Kidney (tissue), 13 donors: ENCODE measurements at regions not wholly inside any gene's neighbourhood (a gene's known extent, or its start where the extent isn't known, plus 50 kb on each side); places are given as distances from the start of the nearest gene placed in this dataset.

ENCODE experiments used
- DNase-seq, 5 donors: peaks; one replicate each; pipeline ENCODE4 v3.0.0-alpha.2; 2013 to 2020
- FAIRE-seq: peaks from 2 replicates; lab custom pipeline; 2012; peaks lifted over from hg19 to GRCh38; lab: Jason Lieb, UNC
- H3K27ac ChIP-seq, 2 donors: one replicate each; pipeline ENCODE4 v1.7.0; 2013; ENCODE audit warnings: low read depth in 2 of 2, low read length in 2 of 2, inconsistent platforms in 1 of 2
- H3K27me3 ChIP-seq: one replicate; pipeline ENCODE4 v1.7.1; 2013; ENCODE audit warnings: low read length, inconsistent platforms; ENCODE audit not compliant: control insufficient read depth, insufficient read depth
- H3K36me3 ChIP-seq, 3 donors: one replicate each; pipeline versions ENCODE4 v1.7.0 to v1.7.1; 2013; ENCODE audit warnings: low read length in 3 of 3, control low read depth in 1 of 3, inconsistent platforms in 1 of 3; ENCODE audit not compliant: insufficient read depth in 3 of 3, control insufficient read depth in 2 of 3
- H3K4me1 ChIP-seq, 3 donors: one replicate each; pipeline versions ENCODE4 v1.7.0 to v1.7.1; 2013; ENCODE audit warnings: low read length in 3 of 3, inconsistent platforms in 1 of 3, low read depth in 1 of 3; ENCODE audit not compliant: control insufficient read depth in 2 of 3, insufficient read depth in 2 of 3
- H3K4me3 ChIP-seq, 3 donors: one replicate each; pipeline versions ENCODE4 v1.7.0 to v1.8.1; 2013; ENCODE audit warnings: low read length in 3 of 3, control low read depth in 1 of 3, inconsistent platforms in 1 of 3
- H3K9ac ChIP-seq, 3 donors: one replicate each; pipeline versions ENCODE4 v1.7.0 to v1.7.1; 2013; ENCODE audit warnings: low read length in 3 of 3, control low read depth in 1 of 3, inconsistent platforms in 1 of 3
- H3K9me3 ChIP-seq, 3 donors: one replicate each; pipeline versions ENCODE4 v1.7.0 to v1.7.1; 2013; ENCODE audit warnings: low read length in 3 of 3, control low read depth in 1 of 3, inconsistent platforms in 1 of 3; ENCODE audit not compliant: control insufficient read depth in 2 of 3, insufficient read depth in 1 of 3
- CTCF ChIP-seq: IDR thresholded peaks from 3 replicates; pipeline ENCODE4 v1.5.1; 2012; ENCODE audit warnings: mild to moderate bottlenecking, moderate library complexity, borderline replicate concordance; ENCODE audit not compliant: insufficient read depth; ENCODE audit errors: extremely low read depth
- intact Hi-C: fragments of 100-400 bp; cut with DNase I; formaldehyde crosslinking; loops from one replicate; pipeline ENCODE4 v1.11.1; 2022
- donor health status: control.
- donor health status: control.
- donor health status: control.
- donor health status: control.
- donor health status: control.
- donor health status: DM: yes; HTN: yes; CAD: no.
- donor health status: Normal renal cell carcinoma (clear cell type).

DNA sequence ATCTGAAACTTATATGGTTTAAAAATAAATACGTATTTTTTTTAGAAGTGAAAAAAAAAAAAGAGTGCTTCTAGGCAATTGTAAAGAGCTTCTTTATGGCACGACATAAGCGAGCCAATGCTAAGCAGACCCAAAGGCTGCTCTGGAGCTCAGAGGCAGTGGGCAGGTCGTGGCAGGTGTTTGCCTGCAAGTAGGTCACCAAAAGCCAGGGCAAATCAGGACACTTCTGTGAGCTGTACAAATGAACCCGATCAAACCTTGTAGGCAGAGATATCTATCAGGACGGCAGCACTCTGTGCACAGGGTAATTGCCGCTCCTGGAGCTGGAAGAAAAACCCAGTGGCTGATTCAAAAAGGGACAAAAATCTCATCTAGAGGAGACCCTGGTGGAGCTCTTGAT is 75.9 kb downstream of the IRX2 start:
- no peak for TF ChIP-seq CTCF
- Histone ChIP-seq H3K27ac (no peak overlapping the region), H3K4me3 (no peak overlapping the region), H3K27me3 (no peaks in the 10 kb centered on the region), H3K36me3 (no peaks in the 10 kb centered on the region), H3K4me1 (no peaks in the 10 kb centered on the region), H3K9ac (no peak overlapping the region), H3K9me3 (no peaks in the 10 kb centered on the region)
- FAIRE-seq (no peak), DNase-seq (no peak)
- intact Hi-C loops = no loop called here

DNA sequence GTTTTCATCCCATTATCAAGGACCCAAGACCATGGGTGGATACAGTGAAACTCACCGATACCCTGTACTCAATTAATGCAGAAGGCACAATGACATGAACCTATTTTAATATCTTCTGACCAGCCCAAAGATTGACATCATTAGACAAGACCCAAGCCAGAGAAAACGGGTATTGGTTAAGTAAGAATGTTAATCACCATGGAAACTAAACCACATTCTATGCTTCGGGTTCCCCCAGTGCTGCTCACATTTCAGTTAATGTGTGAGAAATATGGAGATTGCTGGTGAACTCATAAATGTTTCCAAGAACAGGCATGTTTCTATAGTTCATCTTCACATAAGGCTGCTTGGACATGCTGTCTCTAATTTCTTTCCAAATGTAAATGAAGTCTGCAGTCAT is 77.0 kb downstream of the IRX2 start:
- H3K27ac ChIP-seq = no peak overlapping the region
- no peak overlapping the region for H3K9ac ChIP-seq
- H3K36me3 ChIP-seq = no peaks in the 10 kb centered on the region
- H3K9me3 ChIP-seq = no peaks in the 10 kb centered on the region
- H3K4me3 ChIP-seq = no peak overlapping the region
- H3K27me3 ChIP-seq = no peaks in the 10 kb centered on the region
- FAIRE-seq (no peak), DNase-seq (no peak)
- TF ChIP-seq CTCF = no peak
- intact Hi-C loops = no loop called here
- H3K4me1 ChIP-seq = no peaks in the 10 kb centered on the region

DNA sequence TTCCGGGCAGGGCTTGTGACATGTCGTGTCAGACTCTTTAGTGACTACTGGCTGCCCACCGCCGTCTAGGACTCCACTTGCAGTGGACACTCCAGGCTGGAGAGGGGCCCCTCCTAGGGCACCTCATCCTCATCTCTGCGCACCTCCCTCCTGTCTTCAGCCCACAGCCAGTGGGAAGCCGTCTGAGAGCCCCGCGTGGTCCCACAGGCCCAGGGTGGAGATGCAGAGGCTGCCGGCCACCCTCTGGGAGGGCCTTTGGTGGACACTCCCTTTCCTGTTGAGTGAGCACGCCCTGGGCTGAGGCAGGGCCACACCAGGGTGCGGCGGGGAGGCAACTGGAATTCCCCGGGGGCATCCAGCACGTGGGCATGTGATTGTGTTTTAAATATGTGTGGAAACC is 80.5 kb downstream of the IRX2 start:
- Histone ChIP-seq H3K36me3 (no peaks in the 10 kb centered on the region), H3K9ac (no peak overlapping the region), H3K27me3 (no peaks in the 10 kb centered on the region), H3K4me1 (no peaks in the 10 kb centered on the region), H3K4me3 (no peak overlapping the region), H3K9me3 (no peaks in the 10 kb centered on the region), H3K27ac (no peak overlapping the region)
- no peak for FAIRE-seq
- intact Hi-C loops = no loop called here
- DNase-seq = no peak
- no peak for TF ChIP-seq CTCF

- H3K4me1 ChIP-seq = no peaks in the 10 kb centered on the region
- no peak for TF ChIP-seq CTCF
- no peak overlapping the region for H3K4me3 ChIP-seq
- FAIRE-seq = no peak
- H3K27me3 ChIP-seq = no peaks in the 10 kb centered on the region
- H3K9ac ChIP-seq = no peak overlapping the region
- H3K9me3 ChIP-seq = no peaks in the 10 kb centered on the region
- no peak for DNase-seq
- H3K27ac ChIP-seq = no peak overlapping the region
- intact Hi-C loops = no loop called here
- H3K36me3 ChIP-seq = no peaks in the 10 kb centered on the region
Measured at GRCh38 chr5:2669913-2670312, 81.6 kb downstream of the IRX2 start.
